ENCODE measurements at regions not wholly inside any gene's neighbourhood (a gene's known extent, or its start where the extent isn't known, plus 50 kb on each side); places are given as distances from the start of the nearest gene placed in this dataset.

- no peak for TF ChIP-seq ARID4B (CRISPR knock-in tag; IDR thresholded peaks at IDR 0.05; ENCODE audit: borderline replicate concordance)
Observed at GRCh38 chr15:96411056-96412031, 80.8 kb downstream of the NR2F2 start (continued).

GRCh38 chr15:96412045-96412905 is 81.8 kb downstream of the NR2F2 start:
- CTCF ChIA-PET = interaction anchor here (0.6 to 1.0 kb wide), 2 partner anchors 18 to 52 kb away, joined by 3 to 4 read pairs; no protein-coding TSS in a partner anchor
- DNase-seq (ENCODE audit: low spot score) (no peak), ATAC-seq (no peak)
- no peaks in the 10 kb centered on the region for H3K36me3 Mint-ChIP-seq
- H3K9me3 Mint-ChIP-seq = no peaks in the 10 kb centered on the region
- peaks cover 40% of the 10 kb centered on the region for H3K4me1 Mint-ChIP-seq
- peaks cover 100% of the 10 kb centered on the region for H3K27me3 Mint-ChIP-seq (ENCODE audit: low read depth)
- no peak for TF ChIP-seq FOXK1 (CRISPR knock-in tag; IDR thresholded peaks at IDR 0.05)
- TF ChIP-seq ZNF416 (CRISPR knock-in tag; IDR thresholded peaks at IDR 0.05) = no peak
- TF ChIP-seq USF2 (CRISPR knock-in tag; IDR thresholded peaks at IDR 0.05) = no peak
- no peak for TF ChIP-seq ZNF425 (CRISPR knock-in tag; conservative IDR thresholded peaks at IDR 0.05)
- TF ChIP-seq USF1 (CRISPR knock-in tag; IDR thresholded peaks at IDR 0.05) = no peak
- TF ChIP-seq NFYB (CRISPR knock-in tag; conservative IDR thresholded peaks at IDR 0.05; ENCODE audit: low read depth) = no peak
- no peak for TF ChIP-seq HMGA2 (CRISPR knock-in tag; IDR thresholded peaks at IDR 0.05)
- no peak for TF ChIP-seq ZNF512 (CRISPR knock-in tag; IDR thresholded peaks at IDR 0.05; ENCODE audit: borderline replicate concordance)
- TF ChIP-seq ZNF532 (CRISPR knock-in tag; IDR thresholded peaks at IDR 0.05; ENCODE audit: borderline replicate concordance) = no peak
- H3K27ac Mint-ChIP-seq = no peak overlapping the region
- POLR2A ChIA-PET = no interaction called here
- H3K4me3 Mint-ChIP-seq = no peak overlapping the region

All from WTC11 (cell line).